NCI-H2081 treated with DMSO at 0.1 percent for 48 hours (cell line): ENCODE measurements at regions not wholly inside any gene's neighbourhood (a gene's known extent, or its start where the extent isn't known, plus 50 kb on each side); places are given as distances from the start of the nearest gene placed in this dataset.

Source experiments
- DNase-seq: peaks from one replicate; lab custom pipeline; 2025; lab: John Stamatoyannopoulos, UW

GRCh38 chr22:48001101-48001500 lies 1238.7 kb downstream of the TBC1D22A start:
- DNase-seq, result no peak

- DNase-seq, result no peak
Observed at GRCh38 chr22:47997612-47998011, 1235.2 kb downstream of the TBC1D22A start.

GRCh38 chr22:47997052-47997590 lies 1234.7 kb downstream of the TBC1D22A start:
- DNase-seq, result no peak

GRCh38 chr22:47996446-47996857 lies 1234.0 kb downstream of the TBC1D22A start:
- DNase-seq, result no peak

DNA sequence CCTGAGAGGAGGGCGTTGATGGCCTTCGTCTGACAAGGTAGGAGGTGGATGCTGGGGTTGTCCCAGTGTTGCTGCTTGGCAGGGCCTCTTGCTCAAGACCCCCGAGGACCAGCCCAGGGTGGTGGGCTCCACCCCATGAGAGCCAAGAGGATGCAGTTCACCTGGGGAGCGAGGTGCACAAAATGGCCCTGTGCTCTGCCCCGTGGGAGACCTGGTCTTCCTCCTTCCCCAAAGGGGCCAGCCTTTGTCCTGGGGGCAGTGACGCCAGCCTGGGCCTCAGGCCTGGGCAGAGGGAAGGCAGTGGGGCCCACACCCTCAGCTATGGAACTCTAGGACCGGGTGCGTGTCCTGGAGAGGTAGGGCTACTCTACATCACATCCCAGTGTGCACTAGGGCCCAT lies 1233.3 kb downstream of the TBC1D22A start:
- no peak for DNase-seq

GRCh38 chr22:47995264-47995627 lies 1232.8 kb downstream of the TBC1D22A start:
- DNase-seq, result no peak

GRCh38 chr22:47994601-47995263 lies 1232.3 kb downstream of the TBC1D22A start:
- no peak for DNase-seq

DNA sequence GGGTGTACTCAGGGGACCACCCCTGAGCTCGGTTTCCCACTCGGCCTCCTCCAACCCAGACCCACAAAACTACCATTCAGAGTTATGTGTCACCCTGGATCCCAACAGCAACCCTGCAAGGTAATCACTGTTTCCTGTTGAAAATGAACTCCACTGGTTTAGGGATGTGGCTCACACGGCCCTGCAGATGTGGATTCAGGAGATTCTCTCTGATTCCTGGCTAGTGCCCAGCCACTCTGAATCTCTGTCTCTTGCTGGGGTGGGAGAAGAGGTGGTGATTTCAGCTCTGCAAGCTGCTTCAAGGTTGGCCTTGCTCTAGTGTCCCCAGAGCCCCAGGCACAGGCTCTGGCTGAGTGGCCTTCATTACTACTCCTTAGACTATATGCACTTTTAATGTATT lies 1231.6 kb downstream of the TBC1D22A start:
- DNase-seq, result no peak

- DNase-seq, result no peak
Observed at GRCh38 chr22:47990481-47990880, 1228.0 kb downstream of the TBC1D22A start.

- DNase-seq, result no peak
Observed at GRCh38 chr22:47987885-47988515, 1225.5 kb downstream of the TBC1D22A start.

- DNase-seq, result no peak
Observed at GRCh38 chr22:47976219-47976618, 1213.8 kb downstream of the TBC1D22A start.

- no peak for DNase-seq
Observed at GRCh38 chr22:47967831-47968230, 1205.4 kb downstream of the TBC1D22A start.

- DNase-seq, result no peak
Observed at GRCh38 chr22:47966316-47966715, 1203.9 kb downstream of the TBC1D22A start.

DNA sequence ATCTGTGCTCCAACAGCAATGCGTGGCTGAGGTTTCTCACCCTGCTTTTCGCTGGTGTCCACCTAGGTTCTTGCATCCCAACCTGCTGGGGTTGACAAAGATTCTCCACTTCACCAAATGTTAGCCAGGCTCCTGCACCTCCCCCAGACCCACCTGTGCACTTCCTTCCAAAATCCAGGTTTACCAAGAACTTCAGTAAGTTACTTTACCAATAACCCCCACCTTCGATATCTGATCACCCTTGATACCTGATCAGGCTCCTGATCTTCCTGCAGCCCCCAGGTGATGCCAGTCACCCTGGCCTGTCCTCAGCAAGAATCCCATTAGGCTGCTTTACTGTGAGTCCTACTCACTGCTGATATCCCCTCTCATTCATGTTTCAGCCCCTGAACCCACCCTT lies 1203.4 kb downstream of the TBC1D22A start:
- DNase-seq, result no peak

GRCh38 chr22:47965066-47965465 lies 1202.6 kb downstream of the TBC1D22A start:
- no peak for DNase-seq

DNA sequence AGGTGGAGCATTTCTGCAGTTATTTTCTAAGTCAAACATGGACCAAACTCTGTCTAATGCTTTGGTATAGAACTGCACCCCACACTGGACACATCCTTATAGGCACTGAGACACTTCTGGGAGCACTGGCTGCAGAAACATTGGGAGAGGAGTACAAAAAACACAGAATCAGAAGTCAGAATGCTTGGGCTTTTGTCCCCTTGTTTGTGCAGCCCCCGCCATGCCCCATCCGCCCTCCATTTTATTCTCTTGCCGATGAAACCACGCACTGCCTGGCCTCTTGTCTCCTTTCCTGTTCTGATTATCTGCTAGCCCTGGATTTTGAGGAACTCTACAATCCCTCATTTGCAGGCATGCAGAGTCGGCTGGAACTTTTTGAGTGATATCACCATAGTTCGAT lies 1201.2 kb downstream of the TBC1D22A start:
- DNase-seq, result no peak

DNA sequence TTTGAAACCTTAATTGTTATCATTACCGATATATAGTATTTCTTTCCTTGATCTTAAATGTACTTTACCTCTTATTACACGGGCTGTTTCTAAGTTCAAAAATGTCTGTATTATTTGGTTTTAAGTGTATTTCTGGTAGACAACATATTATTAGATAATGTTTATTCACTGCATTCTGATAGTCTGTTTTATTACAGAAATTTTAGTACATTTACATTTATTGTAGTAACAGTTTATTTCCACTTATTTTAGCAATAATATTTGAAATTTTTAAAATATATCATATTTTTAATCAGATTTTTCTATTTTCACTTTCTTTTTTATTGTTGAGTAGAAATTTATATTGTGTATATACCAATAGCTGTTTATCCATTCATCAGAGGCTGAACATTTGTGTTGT lies 1195.2 kb downstream of the TBC1D22A start:
- no peak for DNase-seq

- DNase-seq, result no peak
Observed at GRCh38 chr22:47954107-47954506, 1191.7 kb downstream of the TBC1D22A start.

GRCh38 chr22:47944941-47945340 lies 1182.5 kb downstream of the TBC1D22A start:
- no peak for DNase-seq

- no peak for DNase-seq
Observed at GRCh38 chr22:47943729-47944700, 1181.6 kb downstream of the TBC1D22A start.

GRCh38 chr22:47940211-47940610 lies 1177.8 kb downstream of the TBC1D22A start:
- DNase-seq, result no peak

DNA sequence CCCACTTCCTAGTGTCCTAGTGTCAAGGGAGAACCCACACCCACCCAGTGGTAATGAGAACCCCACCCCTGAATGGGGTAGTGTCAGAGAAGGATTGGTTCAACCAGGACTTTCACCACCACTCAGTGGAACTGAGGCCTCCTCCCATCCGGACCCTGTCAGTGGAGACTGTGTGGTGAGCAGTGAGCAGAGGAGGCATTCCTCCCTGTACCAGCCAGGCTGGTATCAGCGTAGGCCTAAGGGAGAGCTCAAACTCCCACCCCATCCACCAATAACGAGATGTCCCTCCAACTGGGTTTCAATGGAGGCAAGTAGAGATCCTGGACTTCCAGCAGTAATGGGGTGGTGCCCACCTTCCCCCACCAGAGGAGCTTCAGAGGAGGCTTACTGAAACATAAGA lies 1171.4 kb downstream of the TBC1D22A start:
- no peak for DNase-seq

GRCh38 chr22:47933226-47933625 lies 1170.8 kb downstream of the TBC1D22A start:
- DNase-seq, result no peak
